GM12865 (cell line): ENCODE measurements at regions not wholly inside any gene's neighbourhood (a gene's known extent, or its start where the extent isn't known, plus 50 kb on each side); places are given as distances from the start of the nearest gene placed in this dataset.

Source experiments
- DNase-seq: peaks from one replicate; pipeline ENCODE4 v3.0.0; 2010; ENCODE audit warnings: low read depth
- H3K4me3 ChIP-seq: 2 replicates; pipeline ENCODE4 v1.5.1; 2011; ENCODE audit warnings: mild to moderate bottlenecking, low read depth, low read length, control low read depth
- TF ChIP-seq, protein P1 (sequence below): IDR thresholded peaks from 2 replicates; pipeline ENCODE4 v1.5.1; 2011; ENCODE audit warnings: low read length, control low read depth, low read depth, inconsistent platforms; ENCODE audit not compliant: insufficient read depth; ENCODE audit errors: missing control alignments

DNA sequence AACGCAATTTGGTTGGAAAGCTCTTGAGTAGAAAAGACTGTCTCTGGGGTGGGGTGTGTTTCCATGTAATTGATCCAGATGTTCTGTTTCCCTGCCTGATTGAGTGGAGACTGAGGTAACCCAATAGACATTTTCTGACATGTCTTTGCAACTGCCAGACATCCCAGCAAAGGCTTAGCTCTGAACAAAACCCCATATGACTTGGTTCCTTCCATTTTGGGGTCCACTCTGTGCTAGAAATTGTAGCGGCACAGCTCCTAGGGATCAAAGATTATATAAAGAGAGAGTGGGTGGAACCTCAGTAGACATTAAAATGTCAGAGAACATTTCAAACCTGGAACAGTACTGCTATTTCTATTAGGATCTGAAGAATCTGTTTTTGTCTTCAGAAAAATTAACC, 189.3 kb downstream of the EDN1 start:
- no peak for DNase-seq
- H3K4me3 ChIP-seq = no peak overlapping the region
- TF ChIP-seq, protein P1, sequence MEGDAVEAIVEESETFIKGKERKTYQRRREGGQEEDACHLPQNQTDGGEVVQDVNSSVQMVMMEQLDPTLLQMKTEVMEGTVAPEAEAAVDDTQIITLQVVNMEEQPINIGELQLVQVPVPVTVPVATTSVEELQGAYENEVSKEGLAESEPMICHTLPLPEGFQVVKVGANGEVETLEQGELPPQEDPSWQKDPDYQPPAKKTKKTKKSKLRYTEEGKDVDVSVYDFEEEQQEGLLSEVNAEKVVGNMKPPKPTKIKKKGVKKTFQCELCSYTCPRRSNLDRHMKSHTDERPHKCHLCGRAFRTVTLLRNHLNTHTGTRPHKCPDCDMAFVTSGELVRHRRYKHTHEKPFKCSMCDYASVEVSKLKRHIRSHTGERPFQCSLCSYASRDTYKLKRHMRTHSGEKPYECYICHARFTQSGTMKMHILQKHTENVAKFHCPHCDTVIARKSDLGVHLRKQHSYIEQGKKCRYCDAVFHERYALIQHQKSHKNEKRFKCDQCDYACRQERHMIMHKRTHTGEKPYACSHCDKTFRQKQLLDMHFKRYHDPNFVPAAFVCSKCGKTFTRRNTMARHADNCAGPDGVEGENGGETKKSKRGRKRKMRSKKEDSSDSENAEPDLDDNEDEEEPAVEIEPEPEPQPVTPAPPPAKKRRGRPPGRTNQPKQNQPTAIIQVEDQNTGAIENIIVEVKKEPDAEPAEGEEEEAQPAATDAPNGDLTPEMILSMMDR = no peak

DNA sequence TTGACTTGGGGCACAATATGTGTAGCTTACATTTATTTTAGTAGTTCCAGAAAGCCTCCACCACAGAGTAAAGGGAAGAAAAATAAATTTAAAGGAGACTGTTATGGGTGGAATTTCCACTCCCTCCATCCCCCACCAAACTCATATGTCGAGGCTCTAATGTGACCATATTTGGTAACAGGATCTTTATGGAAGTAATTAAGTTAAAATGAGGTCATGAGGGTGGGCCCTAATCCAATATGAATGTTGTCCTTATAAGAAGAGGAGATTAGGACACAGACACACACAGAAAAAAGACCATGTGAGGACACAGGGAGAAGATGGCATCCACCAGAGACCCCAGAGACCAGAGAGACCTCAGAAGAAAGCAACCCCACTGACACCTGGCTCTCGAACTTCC, 189.7 kb downstream of the EDN1 start:
- DNase-seq = no peak
- H3K4me3 ChIP-seq = no peak overlapping the region
- TF ChIP-seq, protein P1 = no peak

DNA sequence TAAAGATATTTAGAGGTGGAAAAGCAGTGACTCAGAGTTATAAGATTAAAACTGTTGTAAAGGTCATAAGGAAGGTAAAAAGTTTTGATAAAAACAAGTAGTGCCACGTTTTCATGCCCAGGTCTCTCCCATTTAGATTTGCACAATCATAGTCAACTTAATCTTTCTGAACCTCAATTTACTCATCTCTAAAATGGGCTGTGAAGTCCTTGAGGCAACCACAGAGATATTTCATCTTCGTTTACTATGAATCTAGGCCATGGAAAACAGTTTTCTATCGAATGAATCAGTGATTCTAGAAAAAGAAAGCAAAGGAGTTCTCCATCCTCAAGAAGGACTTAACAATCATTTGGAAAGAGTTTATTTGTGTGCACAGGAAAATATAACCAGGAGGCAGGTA, 190.2 kb downstream of the EDN1 start:
- no peak overlapping the region for H3K4me3 ChIP-seq
- TF ChIP-seq, protein P1 = no peak
- DNase-seq = no peak

DNA sequence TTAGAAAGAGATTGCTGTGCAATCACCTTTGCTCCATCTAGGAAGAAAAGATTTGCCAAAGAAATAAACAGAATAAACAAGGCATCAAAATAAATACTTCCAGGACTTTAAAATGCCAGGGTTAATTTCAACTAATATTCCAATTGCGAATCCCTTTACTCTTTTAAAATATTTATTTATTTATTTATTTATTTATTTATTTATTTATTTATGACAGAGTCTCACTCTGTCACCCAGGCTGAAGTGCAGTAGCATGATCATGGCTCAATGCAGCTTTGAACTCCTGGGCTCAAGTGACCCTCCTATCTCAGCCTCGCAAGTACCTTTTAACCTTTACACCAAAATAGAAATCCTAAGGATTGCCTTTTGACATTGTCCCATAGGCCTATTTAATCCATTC, 191.1 kb downstream of the EDN1 start:
- TF ChIP-seq, protein P1 = no peak
- DNase-seq = no peak
- H3K4me3 ChIP-seq = no peak overlapping the region

DNA sequence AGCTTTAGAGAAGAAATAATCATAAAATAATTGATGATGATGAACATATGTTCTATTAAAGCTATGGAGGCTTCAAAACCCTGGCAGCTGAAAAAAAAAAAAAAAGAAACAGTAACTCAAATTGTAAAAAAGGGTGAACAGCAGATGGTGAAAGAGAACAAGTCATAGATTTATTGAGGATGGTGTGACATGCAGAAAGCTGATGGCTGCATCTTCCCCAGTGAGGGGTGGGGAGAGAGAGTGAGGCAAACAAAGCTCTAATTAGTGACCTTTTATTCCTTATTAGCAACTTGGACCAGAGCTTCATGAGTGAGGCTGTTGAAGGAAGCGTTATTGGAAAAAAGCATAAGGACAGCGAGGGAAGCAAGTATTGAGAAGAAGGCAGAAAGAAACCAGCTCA, 191.7 kb downstream of the EDN1 start:
- no peak for DNase-seq
- TF ChIP-seq, protein P1 = no peak

DNA sequence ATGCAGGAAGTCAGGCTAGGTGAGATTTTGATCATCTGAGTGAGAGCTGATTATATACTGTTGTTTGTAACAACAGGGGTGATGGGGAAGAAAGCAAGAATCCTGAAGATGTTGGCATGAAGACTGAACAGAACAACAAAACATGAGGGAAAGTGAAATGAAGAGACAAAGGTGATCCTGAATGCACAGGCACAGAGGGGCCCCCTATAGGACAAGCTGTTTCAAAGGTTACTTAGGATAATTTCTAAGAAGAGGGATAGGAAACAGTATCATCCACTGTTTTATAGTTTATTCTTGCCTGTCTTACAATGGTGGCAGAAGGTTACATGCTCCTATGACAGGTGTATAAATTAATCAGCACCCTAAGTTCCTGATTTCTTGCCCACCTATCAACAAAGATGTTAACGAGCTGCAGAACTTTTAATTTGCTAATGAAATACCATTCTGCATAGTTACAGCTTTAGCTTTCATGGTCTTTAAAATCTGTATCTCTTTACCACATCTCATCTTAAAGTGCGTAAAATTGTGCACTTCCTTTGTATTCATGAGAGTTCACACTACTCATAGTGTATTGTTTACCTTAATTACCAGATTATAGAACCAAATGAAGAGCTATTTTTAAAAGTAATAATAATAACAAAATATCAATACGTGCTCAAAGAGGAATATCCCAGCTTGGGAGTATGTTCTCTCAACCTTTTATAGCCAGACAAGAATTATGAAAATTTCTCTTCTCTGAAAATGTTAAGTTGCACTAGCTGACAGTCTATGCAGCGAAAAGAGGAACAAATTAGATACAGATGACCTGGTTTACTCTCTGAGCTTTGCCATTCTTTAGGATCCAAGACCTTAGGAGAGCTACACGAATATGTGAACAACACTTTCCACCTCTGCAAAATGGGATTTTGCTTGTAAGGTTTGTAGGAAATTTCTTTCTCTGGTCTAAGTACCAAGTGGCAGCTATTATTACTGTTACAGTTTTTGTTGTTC, 192.5 kb downstream of the EDN1 start:
- no peak overlapping the region for H3K4me3 ChIP-seq
- TF ChIP-seq, protein P1 = peak; percentile 21
- DNase-seq = no peak

More for the DNA sequence above, 191.7 kb downstream of the EDN1 start:
- H3K4me3 ChIP-seq = no peak overlapping the region
